ENCODE measurements at regions not wholly inside any gene's neighbourhood (a gene's known extent, or its start where the extent isn't known, plus 50 kb on each side); places are given as distances from the start of the nearest gene placed in this dataset.

DNA sequence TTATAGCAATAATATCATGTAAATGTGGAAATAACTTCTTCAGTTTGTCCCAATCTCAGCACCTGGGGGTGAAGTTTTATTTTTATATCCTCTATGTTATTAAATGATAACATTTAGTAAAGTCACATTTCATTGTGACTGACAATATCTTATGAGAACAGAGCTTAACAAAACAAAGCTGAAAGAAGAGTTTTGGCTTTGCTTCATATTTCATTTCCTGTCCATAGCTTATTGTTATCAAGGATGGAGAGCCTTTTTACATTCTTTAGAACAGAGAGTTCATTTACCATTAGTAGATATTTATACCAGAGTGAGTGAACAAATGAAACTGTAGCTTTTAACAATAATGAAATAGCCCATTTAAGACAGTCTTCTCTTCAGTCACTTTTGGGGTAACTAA is 231.9 kb upstream of the SGK1 start:
- TF ChIP-seq, protein P1, sequence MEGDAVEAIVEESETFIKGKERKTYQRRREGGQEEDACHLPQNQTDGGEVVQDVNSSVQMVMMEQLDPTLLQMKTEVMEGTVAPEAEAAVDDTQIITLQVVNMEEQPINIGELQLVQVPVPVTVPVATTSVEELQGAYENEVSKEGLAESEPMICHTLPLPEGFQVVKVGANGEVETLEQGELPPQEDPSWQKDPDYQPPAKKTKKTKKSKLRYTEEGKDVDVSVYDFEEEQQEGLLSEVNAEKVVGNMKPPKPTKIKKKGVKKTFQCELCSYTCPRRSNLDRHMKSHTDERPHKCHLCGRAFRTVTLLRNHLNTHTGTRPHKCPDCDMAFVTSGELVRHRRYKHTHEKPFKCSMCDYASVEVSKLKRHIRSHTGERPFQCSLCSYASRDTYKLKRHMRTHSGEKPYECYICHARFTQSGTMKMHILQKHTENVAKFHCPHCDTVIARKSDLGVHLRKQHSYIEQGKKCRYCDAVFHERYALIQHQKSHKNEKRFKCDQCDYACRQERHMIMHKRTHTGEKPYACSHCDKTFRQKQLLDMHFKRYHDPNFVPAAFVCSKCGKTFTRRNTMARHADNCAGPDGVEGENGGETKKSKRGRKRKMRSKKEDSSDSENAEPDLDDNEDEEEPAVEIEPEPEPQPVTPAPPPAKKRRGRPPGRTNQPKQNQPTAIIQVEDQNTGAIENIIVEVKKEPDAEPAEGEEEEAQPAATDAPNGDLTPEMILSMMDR (IDR thresholded peaks at IDR 0.05 in 8 of 11, conservative IDR thresholded peaks at IDR 0.05 in 3 of 11), result no peak
- no peak for TF ChIP-seq POLR2AphosphoS5 (IDR thresholded peaks at IDR 0.05)

All from spleen (tissue), 7 donors.